Natural killer cell treated with Interleukin-12 subunit alpha and Interleukin-12 subunit beta and Interleukin-15 and Interleukin-18, amount 100 ng/mL, for 72 hours (primary cell): ENCODE measurements at regions not wholly inside any gene's neighbourhood (a gene's known extent, or its start where the extent isn't known, plus 50 kb on each side); places are given as distances from the start of the nearest gene placed in this dataset.
"Not testable (repeated sequence)": the region's sequence is repeated elsewhere in the genome, so short reads cannot be mapped to it uniquely, and the experiment has no call there.

Source experiments
- ATAC-seq, 2 donors: fragments of 150-1000 bp; cut with Tn5 transposase in 1 of 2; sonication (Bioruptor Pico), chemical (Tn5 transposase) in 1 of 2; 2 replicates each; pipeline ENCODE4 v1.10.0; 2021
- DNase-seq: peaks from one replicate; pipeline ENCODE4 v3.0.0; 2022; ENCODE audit warnings: low spot score
- H3K27ac Mint-ChIP-seq, 2 donors: 1 replicate in 1 of 2; 2 replicates in 1 of 2; pipeline ENCODE4 v1.8.0; 2022; ENCODE audit warnings: mixed read lengths in 2 of 2, mild to moderate bottlenecking in 1 of 2, moderate library complexity in 1 of 2
- H3K27me3 Mint-ChIP-seq, 2 donors: 1 replicate in 1 of 2; 2 replicates in 1 of 2; pipeline ENCODE4 v1.8.0; 2022; ENCODE audit warnings: mixed read lengths in 2 of 2
- H3K36me3 Mint-ChIP-seq: one replicate; pipeline ENCODE4 v1.8.0; 2022; ENCODE audit warnings: mixed read lengths
- H3K4me1 Mint-ChIP-seq, 2 donors: 1 replicate in 1 of 2; 2 replicates in 1 of 2; pipeline ENCODE4 v1.8.0; 2022; ENCODE audit warnings: low read depth in 2 of 2, mixed read lengths in 2 of 2, mild to moderate bottlenecking in 1 of 2
- H3K4me3 Mint-ChIP-seq: one replicate; pipeline ENCODE4 v1.8.0; 2022; ENCODE audit warnings: mixed read lengths
- H3K9me3 Mint-ChIP-seq: 2 replicates; pipeline ENCODE4 v1.8.0; 2022; ENCODE audit warnings: mixed read lengths

DNA sequence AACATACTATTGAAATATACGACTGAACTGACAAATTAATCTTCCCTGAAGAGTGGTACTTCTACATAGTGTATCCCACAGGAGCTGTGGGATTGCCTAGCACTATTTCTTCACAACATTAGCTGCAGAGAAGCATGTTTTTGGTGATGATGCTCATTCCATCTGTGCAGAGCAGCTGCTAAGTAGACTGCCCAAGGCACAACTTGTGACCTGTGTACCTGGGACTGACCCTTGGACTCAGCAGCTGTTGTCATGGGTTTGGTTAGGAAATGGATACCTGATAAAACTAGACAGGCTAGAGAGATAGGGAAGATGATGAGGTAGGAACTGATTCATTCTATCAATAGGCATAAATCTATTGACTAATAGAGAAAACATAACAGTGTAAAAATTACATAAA is 1204.0 kb downstream of the DSC3 start:
- Mint-ChIP-seq H3K4me1 (no peaks in the 10 kb centered on the region), H3K27ac (no peak overlapping the region), H3K36me3 (peaks cover 4% of the 10 kb centered on the region), H3K9me3 (peaks cover 11% of the 10 kb centered on the region), H3K4me3 (no peak overlapping the region), H3K27me3 (no peaks in the 10 kb centered on the region)
- no peak for ATAC-seq
- no peak for DNase-seq

DNA sequence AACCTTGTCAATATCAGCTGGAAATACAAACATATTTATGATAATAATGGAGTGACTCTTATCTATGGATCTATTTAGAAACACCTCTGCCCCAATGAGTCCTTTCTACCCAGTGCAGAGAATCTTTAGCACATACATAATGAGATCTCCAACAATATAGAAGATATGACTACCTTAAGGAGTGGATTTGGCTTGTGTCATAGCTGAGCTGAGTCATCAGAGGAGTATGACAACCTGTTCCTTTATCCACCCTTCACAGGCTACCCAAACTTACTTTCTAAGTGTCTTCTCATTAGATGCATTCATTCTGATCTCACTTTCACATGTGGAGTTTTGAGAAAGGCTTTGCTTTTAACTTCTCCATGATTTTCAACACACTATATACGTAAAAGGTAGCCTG is 1218.9 kb downstream of the DSC3 start:
- Mint-ChIP-seq H3K9me3 (peaks cover 16% of the 10 kb centered on the region), H3K36me3 (peaks cover 4% of the 10 kb centered on the region), H3K27me3 (no peaks in the 10 kb centered on the region), H3K4me3 (no peak overlapping the region), H3K27ac (no peak overlapping the region), H3K4me1 (no peaks in the 10 kb centered on the region)
- ATAC-seq (no peak), DNase-seq (no peak)

DNA sequence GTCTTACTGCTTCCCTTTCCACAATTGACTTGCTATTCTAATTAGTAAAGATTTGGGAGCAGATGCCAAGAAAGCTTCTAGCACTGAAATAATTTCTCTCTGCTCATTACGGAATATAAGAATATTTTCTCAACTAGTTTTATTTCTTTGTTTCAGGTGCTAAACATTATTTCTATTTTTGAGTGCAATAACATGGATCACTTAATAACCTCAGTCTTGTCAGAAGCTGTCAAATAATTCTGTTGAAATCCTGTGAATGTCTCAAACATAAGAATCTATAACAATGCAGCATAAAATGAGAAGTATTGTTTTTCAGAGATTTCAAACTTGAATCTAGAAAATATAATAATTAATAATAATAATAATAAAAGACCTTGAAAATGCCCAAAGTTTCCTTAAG is 1221.0 kb downstream of the DSC3 start:
- no peaks in the 10 kb centered on the region for H3K36me3 Mint-ChIP-seq
- H3K27ac Mint-ChIP-seq = no peak overlapping the region
- DNase-seq (no peak), ATAC-seq (no peak)
- H3K4me1 Mint-ChIP-seq = no peaks in the 10 kb centered on the region
- no peak overlapping the region for H3K4me3 Mint-ChIP-seq
- no peaks in the 10 kb centered on the region for H3K27me3 Mint-ChIP-seq
- peaks cover 13% of the 10 kb centered on the region for H3K9me3 Mint-ChIP-seq

DNA sequence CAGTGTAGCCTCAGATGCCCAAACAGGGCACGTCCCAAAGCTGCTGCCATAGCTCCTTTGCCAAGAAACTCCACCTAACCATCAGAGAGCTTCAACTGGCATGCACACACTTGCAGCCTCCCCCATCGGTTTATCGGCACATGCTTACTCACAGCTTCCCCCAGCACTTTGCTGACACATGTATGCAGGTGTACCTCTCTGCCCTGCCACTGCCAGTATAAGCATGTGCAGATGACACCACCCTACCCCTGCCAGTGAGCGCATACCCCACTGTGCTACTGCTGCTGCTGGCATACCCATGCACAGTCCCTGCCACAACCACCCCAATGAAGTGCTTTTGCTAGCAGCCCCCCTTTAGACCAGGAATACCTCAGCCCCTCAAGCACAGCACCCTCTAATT is 1231.0 kb downstream of the DSC3 start:
- peaks cover 22% of the 10 kb centered on the region for H3K9me3 Mint-ChIP-seq
- ATAC-seq (no peak), DNase-seq (no peak)
- no peak overlapping the region for H3K4me3 Mint-ChIP-seq
- no peaks in the 10 kb centered on the region for H3K27me3 Mint-ChIP-seq
- no peak overlapping the region for H3K27ac Mint-ChIP-seq
- no peaks in the 10 kb centered on the region for H3K4me1 Mint-ChIP-seq
- H3K36me3 Mint-ChIP-seq = peaks cover 9% of the 10 kb centered on the region

DNA sequence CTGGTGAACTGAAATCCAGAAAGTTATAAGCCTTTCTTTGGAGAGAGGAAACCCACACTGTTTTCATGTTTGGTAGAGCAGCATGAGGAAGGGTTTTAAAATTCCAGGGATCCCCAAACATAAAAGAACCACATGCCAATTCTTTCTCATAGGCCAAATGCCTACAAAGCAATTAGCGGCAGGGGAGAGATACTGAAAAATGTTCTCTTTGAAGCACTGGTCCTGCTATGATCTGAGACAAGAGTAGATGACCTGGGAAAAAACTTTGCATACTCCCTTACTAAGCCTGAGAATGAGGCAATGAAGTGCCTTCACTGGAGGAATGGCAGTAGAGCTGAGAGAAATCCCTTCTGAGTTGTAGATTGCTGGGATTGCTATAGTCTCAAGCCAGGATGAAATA is 1261.7 kb downstream of the DSC3 start:
- Mint-ChIP-seq H3K9me3 (peaks cover 8% of the 10 kb centered on the region), H3K4me3 (no peak overlapping the region), H3K27ac (no peak overlapping the region), H3K27me3 (no peaks in the 10 kb centered on the region), H3K36me3 (no peaks in the 10 kb centered on the region), H3K4me1 (no peaks in the 10 kb centered on the region)
- ATAC-seq = no peak
- no peak for DNase-seq

DNA sequence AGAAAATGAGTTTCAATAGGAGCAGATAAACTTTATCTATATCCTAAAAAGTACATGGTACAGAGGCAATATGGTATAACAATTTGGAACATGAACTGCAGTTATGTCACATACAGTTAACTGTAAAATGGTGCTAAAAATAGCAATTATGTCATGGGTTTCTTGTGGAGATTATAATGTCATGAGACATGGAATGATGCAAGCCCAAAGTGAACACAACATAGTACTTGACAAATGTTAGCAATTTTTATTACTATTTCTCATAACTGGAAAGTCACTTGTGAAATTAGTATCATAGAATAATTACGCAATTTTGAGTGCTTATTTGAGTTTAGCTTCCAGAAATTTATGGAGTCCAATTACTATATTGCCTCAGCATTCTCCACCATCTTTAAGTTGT is 1263.4 kb downstream of the DSC3 start:
- no peak overlapping the region for H3K4me3 Mint-ChIP-seq
- no peak for ATAC-seq
- no peaks in the 10 kb centered on the region for H3K4me1 Mint-ChIP-seq
- DNase-seq = no peak
- peaks cover 8% of the 10 kb centered on the region for H3K9me3 Mint-ChIP-seq
- no peaks in the 10 kb centered on the region for H3K27me3 Mint-ChIP-seq
- no peak overlapping the region for H3K27ac Mint-ChIP-seq
- H3K36me3 Mint-ChIP-seq = no peaks in the 10 kb centered on the region

DNA sequence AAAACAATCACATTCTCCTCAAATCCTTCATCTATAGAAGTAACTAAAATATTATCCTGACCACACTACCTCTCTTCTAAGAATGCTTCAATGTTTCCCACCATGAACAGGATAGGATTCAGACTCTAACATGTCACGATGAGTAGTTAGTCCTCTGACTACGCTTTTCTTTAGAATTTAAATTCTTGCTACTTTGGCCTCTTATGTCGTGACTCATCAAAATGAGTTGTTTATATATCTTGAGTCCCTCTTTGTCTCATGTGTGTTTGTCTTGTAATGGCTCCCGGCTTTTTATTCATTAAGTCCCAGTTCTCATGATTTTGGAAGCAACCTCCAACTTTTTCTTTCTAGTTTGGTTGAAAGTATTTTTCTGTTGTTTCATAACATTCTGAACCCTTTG is 1289.2 kb downstream of the DSC3 start:
- DNase-seq (no peak), ATAC-seq (no peak)
- peaks cover 16% of the 10 kb centered on the region for H3K9me3 Mint-ChIP-seq
- no peaks in the 10 kb centered on the region for H3K4me1 Mint-ChIP-seq
- H3K27me3 Mint-ChIP-seq = no peaks in the 10 kb centered on the region
- H3K4me3 Mint-ChIP-seq = no peak overlapping the region
- H3K36me3 Mint-ChIP-seq = peaks cover 7% of the 10 kb centered on the region
- no peak overlapping the region for H3K27ac Mint-ChIP-seq

DNA sequence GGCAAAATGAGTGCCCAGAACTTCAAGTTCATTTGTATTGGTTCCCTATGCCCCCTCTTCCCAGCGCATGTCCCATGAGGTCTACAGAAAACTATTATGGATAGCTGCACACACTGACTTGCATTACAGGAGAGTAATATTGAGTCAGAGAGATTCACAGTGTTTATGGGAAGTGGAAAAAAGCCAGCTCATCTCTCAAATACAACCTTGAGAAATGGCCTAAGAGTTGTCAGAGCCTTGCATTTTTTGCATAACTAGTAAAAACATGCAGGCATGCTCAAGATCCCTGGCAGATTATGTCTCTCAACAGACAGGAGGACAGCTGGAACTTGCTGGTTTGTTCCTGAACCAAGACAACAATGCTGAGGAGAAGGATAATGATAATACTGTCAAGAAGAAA is 1292.8 kb downstream of the DSC3 start:
- H3K27ac Mint-ChIP-seq = no peak overlapping the region
- peaks cover 22% of the 10 kb centered on the region for H3K9me3 Mint-ChIP-seq
- no peak for DNase-seq
- ATAC-seq = no peak
- H3K4me3 Mint-ChIP-seq = no peak overlapping the region
- H3K36me3 Mint-ChIP-seq = peaks cover 7% of the 10 kb centered on the region
- H3K4me1 Mint-ChIP-seq = no peaks in the 10 kb centered on the region
- H3K27me3 Mint-ChIP-seq = no peaks in the 10 kb centered on the region

DNA sequence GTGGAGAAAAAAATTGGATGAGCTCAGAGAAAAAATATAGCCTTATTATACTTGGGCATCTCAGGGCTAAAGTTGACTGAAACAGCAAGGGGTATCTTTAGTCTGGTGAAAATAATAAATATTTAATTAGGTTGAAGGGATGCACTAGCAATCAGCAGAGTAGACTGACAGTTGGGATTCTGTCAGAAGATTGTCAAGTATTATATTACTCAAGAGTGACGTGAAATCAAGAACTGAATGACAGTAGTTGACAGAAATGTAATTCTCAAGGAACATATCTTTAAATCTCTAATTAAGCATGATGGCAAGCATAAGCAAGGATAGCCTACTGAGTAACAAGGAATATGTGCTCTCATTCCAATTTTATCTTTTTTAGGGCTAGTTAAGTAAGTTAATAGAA is 1301.1 kb downstream of the DSC3 start:
- H3K36me3 Mint-ChIP-seq = peaks cover 2% of the 10 kb centered on the region
- H3K27me3 Mint-ChIP-seq = no peaks in the 10 kb centered on the region
- no peak for ATAC-seq
- no peak for DNase-seq
- no peaks in the 10 kb centered on the region for H3K4me1 Mint-ChIP-seq
- peaks cover 12% of the 10 kb centered on the region for H3K9me3 Mint-ChIP-seq
- H3K4me3 Mint-ChIP-seq = no peak overlapping the region
- no peak overlapping the region for H3K27ac Mint-ChIP-seq

DNA sequence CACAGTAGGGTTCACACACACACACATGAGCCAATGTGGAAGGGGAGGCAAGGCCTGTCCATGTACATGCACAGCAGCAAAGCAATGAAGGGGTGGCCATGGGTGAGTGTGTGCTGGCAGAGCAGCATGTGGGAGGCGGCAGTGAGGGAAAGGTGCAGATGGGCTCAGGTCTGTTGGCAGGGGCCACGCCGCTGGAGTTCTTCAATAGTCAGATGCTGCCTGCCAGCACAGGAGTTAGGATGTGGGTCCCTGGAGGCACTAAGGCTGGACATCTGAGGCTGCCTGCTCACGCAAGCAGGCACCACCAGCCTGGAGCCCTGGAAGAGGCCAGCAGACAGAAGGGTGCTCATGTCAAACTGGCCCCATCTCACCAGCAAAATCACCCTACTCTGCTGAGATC is 1304.9 kb downstream of the DSC3 start:
- Mint-ChIP-seq H3K36me3 (peaks cover 16% of the 10 kb centered on the region), H3K4me1 (no peaks in the 10 kb centered on the region), H3K9me3 (peaks cover 26% of the 10 kb centered on the region), H3K4me3 (no peak overlapping the region), H3K27ac (no peak overlapping the region), H3K27me3 (no peaks in the 10 kb centered on the region)
- DNase-seq (no peak), ATAC-seq (no peak)

DNA sequence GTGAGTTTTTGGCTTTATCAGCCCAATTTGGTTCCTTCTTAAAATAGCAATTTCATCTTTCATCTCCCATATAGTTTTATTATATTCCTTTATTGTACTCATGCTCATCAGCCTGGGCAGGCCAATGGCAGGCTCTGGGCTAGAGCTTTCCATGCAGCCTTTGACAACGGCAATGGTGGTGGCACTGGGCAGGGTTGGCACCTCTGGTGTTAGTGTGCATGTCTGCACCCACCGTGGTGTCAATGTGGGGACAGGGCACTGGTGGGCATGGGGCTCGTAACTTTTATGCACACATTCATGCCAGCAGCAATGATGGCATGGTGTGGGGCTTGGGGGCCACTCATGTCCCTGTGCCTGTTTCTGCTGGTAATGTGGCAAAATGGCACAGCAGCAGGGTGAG is 1305.4 kb downstream of the DSC3 start:
- peaks cover 16% of the 10 kb centered on the region for H3K36me3 Mint-ChIP-seq

DNA sequence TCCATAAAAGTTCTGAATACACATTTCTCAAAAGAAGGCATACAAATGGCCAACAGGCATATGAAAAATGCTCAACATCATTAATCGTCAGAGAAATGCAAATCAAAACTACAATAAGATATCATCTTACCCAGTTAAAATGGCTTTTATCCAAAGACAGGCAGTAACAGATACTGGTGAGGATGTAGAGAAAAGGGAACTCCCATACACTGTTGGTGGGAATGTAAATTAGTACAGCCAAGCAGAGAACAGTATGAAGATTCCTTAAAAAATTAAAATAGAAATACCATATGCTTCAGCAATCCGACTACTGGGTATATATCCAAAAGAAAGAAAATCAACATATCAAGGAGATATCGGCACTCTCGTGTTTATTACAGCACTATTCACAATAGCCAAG is 1312.5 kb downstream of the DSC3 start:
- ATAC-seq (no peak), DNase-seq (no peak)
- Mint-ChIP-seq H3K36me3 (peaks cover 11% of the 10 kb centered on the region), H3K27ac (no peak overlapping the region), H3K27me3 (no peaks in the 10 kb centered on the region), H3K4me1 (no peaks in the 10 kb centered on the region), H3K4me3 (no peak overlapping the region), H3K9me3 (peaks cover 33% of the 10 kb centered on the region)

More for the DNA sequence above, 1305.4 kb downstream of the DSC3 start:
- DNase-seq (no peak), ATAC-seq (no peak)
- no peak overlapping the region for H3K4me3 Mint-ChIP-seq
- H3K27me3 Mint-ChIP-seq = no peaks in the 10 kb centered on the region
- peaks cover 29% of the 10 kb centered on the region for H3K9me3 Mint-ChIP-seq
- no peaks in the 10 kb centered on the region for H3K4me1 Mint-ChIP-seq
- H3K27ac Mint-ChIP-seq = no peak overlapping the region

DNA sequence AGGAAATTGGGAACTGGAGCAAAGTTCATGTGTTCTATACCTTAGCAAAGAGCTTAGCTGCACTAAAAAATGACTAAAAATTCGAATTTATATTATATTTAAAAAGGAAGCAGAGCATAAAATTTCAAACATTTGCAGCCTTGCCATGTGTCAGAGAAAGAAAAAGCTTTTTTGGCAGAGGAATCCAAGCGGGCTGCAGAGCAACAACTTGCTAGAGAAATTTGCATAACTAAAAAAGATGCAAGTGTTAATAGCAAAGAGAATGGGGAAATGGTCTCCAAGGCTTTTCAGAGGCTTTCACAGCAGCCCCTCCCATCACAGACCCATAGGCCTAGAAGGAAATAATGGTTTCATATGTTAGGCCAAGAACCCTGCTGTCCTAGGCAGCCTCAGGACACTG is 1315.9 kb downstream of the DSC3 start:
- no peaks in the 10 kb centered on the region for H3K27me3 Mint-ChIP-seq
- ATAC-seq (no peak), DNase-seq (no peak)
- no peak overlapping the region for H3K4me3 Mint-ChIP-seq
- H3K36me3 Mint-ChIP-seq = peaks cover 13% of the 10 kb centered on the region
- peaks cover 27% of the 10 kb centered on the region for H3K9me3 Mint-ChIP-seq
- H3K4me1 Mint-ChIP-seq = no peaks in the 10 kb centered on the region
- no peak overlapping the region for H3K27ac Mint-ChIP-seq

DNA sequence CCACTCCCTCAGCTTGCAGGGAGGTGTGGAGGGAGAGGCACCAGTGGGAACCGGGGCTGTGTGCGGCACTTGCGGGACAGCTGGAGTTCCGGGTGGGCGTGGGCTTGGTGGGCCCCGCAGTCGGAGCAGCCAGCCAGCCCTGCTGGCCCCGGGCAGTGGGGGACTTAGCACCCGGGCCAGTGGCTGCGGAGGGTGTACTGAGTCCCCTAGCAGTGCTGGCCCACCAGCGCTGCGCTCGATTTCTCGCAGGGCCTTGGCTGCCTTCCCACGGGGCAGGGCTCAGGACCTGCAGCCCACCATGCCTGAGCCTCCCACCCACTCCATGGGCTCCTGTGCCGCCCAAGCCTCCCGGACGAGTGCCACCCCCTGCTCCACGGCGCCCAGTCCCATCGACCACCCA is 1319.1 kb downstream of the DSC3 start:
- not testable (repeated sequence) for H3K4me1 Mint-ChIP-seq, DNase-seq, H3K4me3 Mint-ChIP-seq, H3K27ac Mint-ChIP-seq, ATAC-seq, H3K27me3 Mint-ChIP-seq
- peaks cover 13% of the 10 kb centered on the region for H3K36me3 Mint-ChIP-seq
- peaks cover 24% of the 10 kb centered on the region for H3K9me3 Mint-ChIP-seq

DNA sequence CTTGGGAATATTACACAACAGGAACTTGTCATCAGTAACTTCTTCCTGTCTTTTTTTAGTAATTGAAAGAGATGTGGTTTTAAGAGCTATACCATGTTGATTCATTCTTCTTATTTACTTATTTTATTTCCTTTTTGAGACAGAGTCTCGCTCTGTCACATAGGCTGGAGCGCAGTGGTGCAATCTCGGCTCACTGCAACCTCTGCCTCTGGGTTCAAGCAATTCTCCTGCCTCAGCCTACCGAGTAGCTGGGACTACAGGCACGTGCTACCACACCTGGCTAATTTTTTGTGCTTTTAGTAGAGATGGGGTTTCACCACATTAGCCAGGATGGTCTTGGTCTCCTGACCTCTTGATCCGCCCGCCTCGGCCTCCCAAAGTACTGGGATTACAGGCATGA is 1326.6 kb downstream of the DSC3 start:
- ATAC-seq, H3K27me3 Mint-ChIP-seq, DNase-seq, H3K4me3 Mint-ChIP-seq, H3K36me3 Mint-ChIP-seq, H3K4me1 Mint-ChIP-seq, H3K27ac Mint-ChIP-seq: not testable (repeated sequence)
- peaks cover 16% of the 10 kb centered on the region for H3K9me3 Mint-ChIP-seq
